Liver (tissue), 8 donors: ENCODE measurements at regions not wholly inside any gene's neighbourhood (a gene's known extent, or its start where the extent isn't known, plus 50 kb on each side); places are given as distances from the start of the nearest gene placed in this dataset.

Experiments used
- DNase-seq: peaks from one replicate; pipeline ENCODE4 v3.0.0-alpha.2; 2017; ENCODE audit warnings: low spot score
- H3K27ac ChIP-seq, 2 donors: one replicate each; pipeline ENCODE4 v1.7.0; 2013; ENCODE audit warnings: inconsistent platforms in 2 of 2, low read length in 2 of 2, control low read depth in 1 of 2, low read depth in 1 of 2, mild to moderate bottlenecking in 1 of 2
- H3K27me3 ChIP-seq, 4 donors: one replicate each; pipeline versions ENCODE4 v1.6.1 to v1.7.0; 2013; ENCODE audit warnings: low read length in 3 of 4, inconsistent platforms in 1 of 4, mild to moderate bottlenecking in 1 of 4, moderate library complexity in 1 of 4; ENCODE audit not compliant: control insufficient read depth in 4 of 4, insufficient read depth in 4 of 4
- H3K36me3 ChIP-seq, 4 donors: one replicate each; pipeline versions ENCODE4 v1.6.1 to v1.7.0; 2013; ENCODE audit warnings: low read length in 3 of 4, mild to moderate bottlenecking in 3 of 4, low read depth in 1 of 4, moderate library complexity in 1 of 4; ENCODE audit not compliant: control insufficient read depth in 4 of 4, insufficient read depth in 3 of 4
- H3K4me1 ChIP-seq, 4 donors: one replicate each; pipeline versions ENCODE4 v1.6.1 to v1.7.0; 2013; ENCODE audit warnings: low read length in 3 of 4, mild to moderate bottlenecking in 3 of 4, moderate library complexity in 1 of 4; ENCODE audit not compliant: control insufficient read depth in 4 of 4, insufficient read depth in 4 of 4
- H3K4me3 ChIP-seq, 3 donors: one replicate each; pipeline versions ENCODE4 v1.6.1 to v1.7.0; 2013; ENCODE audit warnings: low read length in 3 of 3, control low read depth in 1 of 3, low read depth in 1 of 3, mild to moderate bottlenecking in 1 of 3
- H3K9ac ChIP-seq, 2 donors: one replicate each; pipeline ENCODE4 v1.7.0; 2013; ENCODE audit warnings: low read length in 2 of 2, mild to moderate bottlenecking in 2 of 2, moderate library complexity in 2 of 2, control low read depth in 1 of 2, low read depth in 1 of 2
- H3K9me3 ChIP-seq, 4 donors: one replicate each; pipeline versions ENCODE4 v1.6.1 to v1.7.0; 2013; ENCODE audit warnings: low read length in 3 of 4; ENCODE audit not compliant: control insufficient read depth in 4 of 4
- ATF3 ChIP-seq: IDR thresholded peaks from 2 replicates; pipeline ENCODE4 v1.6.1; 2016; ENCODE audit warnings: antibody characterized with exemption
- CTCF ChIP-seq: fragments of 150-350 bp; IDR thresholded peaks from 2 replicates; pipeline ENCODE4 v1.5.1; 2017; ENCODE audit warnings: improper control_type of control experiment, low read depth, low read length; ENCODE audit not compliant: missing input control
- EGR1 ChIP-seq, 2 donors: IDR thresholded peaks; 2 replicates each; pipeline ENCODE4 v1.6.1; 2016 to 2018; ENCODE audit warnings: antibody characterized with exemption in 2 of 2, low read depth in 2 of 2
- FOXA1 ChIP-seq: IDR thresholded peaks from 2 replicates; pipeline ENCODE4 v1.6.1; 2016; ENCODE audit warnings: antibody characterized with exemption
- FOXA2 ChIP-seq: IDR thresholded peaks from 2 replicates; pipeline ENCODE4 v1.6.1; 2016; ENCODE audit warnings: antibody characterized with exemption
- GABPA ChIP-seq, 2 donors: IDR thresholded peaks in 1 of 2; conservative IDR thresholded peaks in 1 of 2; 2 replicates each; pipeline ENCODE4 v1.6.1; 2016; ENCODE audit warnings: antibody characterized with exemption in 2 of 2, mild to moderate bottlenecking in 1 of 2, moderate library complexity in 1 of 2
- HNF4A ChIP-seq, 2 donors: conservative IDR thresholded peaks; 2 replicates each; pipeline ENCODE4 v1.6.1; 2016; ENCODE audit warnings: antibody characterized with exemption in 2 of 2, mild to moderate bottlenecking in 2 of 2
- JUND ChIP-seq, 2 donors: IDR thresholded peaks; 2 replicates each; pipeline ENCODE4 v1.6.1; 2016; ENCODE audit warnings: antibody characterized with exemption in 2 of 2
- MAX ChIP-seq: IDR thresholded peaks from 2 replicates; pipeline ENCODE4 v1.6.1; 2016; ENCODE audit warnings: antibody characterized with exemption
- NR2F2 ChIP-seq: IDR thresholded peaks from 2 replicates; pipeline ENCODE4 v1.6.1; 2016; ENCODE audit warnings: antibody characterized with exemption
- RAD21 ChIP-seq, 2 donors: IDR thresholded peaks; 2 replicates each; pipeline ENCODE4 v1.6.1; 2016; ENCODE audit warnings: antibody characterized with exemption in 2 of 2, mild to moderate bottlenecking in 2 of 2
- REST ChIP-seq: IDR thresholded peaks from 2 replicates; pipeline ENCODE4 v1.6.1; 2016; ENCODE audit warnings: antibody characterized with exemption, mild to moderate bottlenecking
- RXRA ChIP-seq, 2 donors: IDR thresholded peaks; 2 replicates each; pipeline ENCODE4 v1.6.1; 2017 to 2018; ENCODE audit warnings: antibody characterized with exemption in 2 of 2, mild to moderate bottlenecking in 1 of 2
- SP1 ChIP-seq: IDR thresholded peaks from 2 replicates; pipeline ENCODE4 v1.6.1; 2018; ENCODE audit warnings: antibody characterized with exemption, mild to moderate bottlenecking
- TAF1 ChIP-seq: conservative IDR thresholded peaks from 2 replicates; pipeline ENCODE4 v1.6.1; 2016; ENCODE audit warnings: antibody characterized with exemption, mild to moderate bottlenecking
- YY1 ChIP-seq: IDR thresholded peaks from 2 replicates; pipeline ENCODE4 v1.6.1; 2016; ENCODE audit warnings: antibody characterized with exemption, mild to moderate bottlenecking
- ZBTB33 ChIP-seq: IDR thresholded peaks from 2 replicates; pipeline ENCODE4 v1.6.1; 2016; ENCODE audit warnings: antibody characterized with exemption
- WGBS: extraction: QIAGEN DNeasy Blood & Tissue Kit; methylation state at CpG from one replicate; pipeline ENCODE4 v1.1.7; 2013; 5-methylcytosine and 5-hydroxymethylcytosine counted together
- donor health status: healthy.
- donor health status: healthy.
- donor health status: healthy.
- donor health status: healthy.
- donor health status: healthy.

- no peaks in the 10 kb centered on the region for H3K27me3 ChIP-seq
- DNase-seq: no peak
- TF ChIP-seq YY1: no peak
- no peak for TF ChIP-seq ZBTB33
- TF ChIP-seq TAF1: no peak
- no peak for TF ChIP-seq HNF4A (conservative IDR thresholded peaks at IDR 0.05)
- no peak for TF ChIP-seq FOXA1
- TF ChIP-seq GABPA (IDR thresholded peaks at IDR 0.05 in 1 of 2, conservative IDR thresholded peaks at IDR 0.05 in 1 of 2): no peak
- TF ChIP-seq RXRA (IDR thresholded peaks at IDR 0.05): no peak
- TF ChIP-seq ATF3: no peak
- no peak for TF ChIP-seq REST
- no peak for TF ChIP-seq SP1
- TF ChIP-seq EGR1 (IDR thresholded peaks at IDR 0.05; ENCODE audit: low read depth in 2 of 2): no peak
- no peak for TF ChIP-seq NR2F2
- H3K27ac ChIP-seq: no peak overlapping the region
- no peaks in the 10 kb centered on the region for H3K9me3 ChIP-seq
- H3K9ac ChIP-seq: no peak overlapping the region
- H3K4me1 ChIP-seq: no peaks in the 10 kb centered on the region
- no peak overlapping the region for H3K4me3 ChIP-seq
- 84% methylated on average over 8 of the region's 8 CpGs for WGBS
- H3K36me3 ChIP-seq: no peaks in the 10 kb centered on the region
Observed at GRCh38 chr2:39894082-39894481, 115.0 kb upstream of the THUMPD2 start.

- WGBS: 53% methylated on average over 4 of the region's 4 CpGs
- H3K27me3 ChIP-seq: no peaks in the 10 kb centered on the region
- H3K9me3 ChIP-seq: no peaks in the 10 kb centered on the region
- H3K4me1 ChIP-seq: no peaks in the 10 kb centered on the region
- no peak overlapping the region for H3K27ac ChIP-seq
- no peak for DNase-seq
- H3K9ac ChIP-seq: no peak overlapping the region
- H3K36me3 ChIP-seq: no peaks in the 10 kb centered on the region
- H3K4me3 ChIP-seq: no peak overlapping the region
- no peak for TF ChIP-seq JUND (IDR thresholded peaks at IDR 0.05)
- no peak for TF ChIP-seq RAD21 (IDR thresholded peaks at IDR 0.05)
- TF ChIP-seq GABPA (IDR thresholded peaks at IDR 0.05 in 1 of 2, conservative IDR thresholded peaks at IDR 0.05 in 1 of 2): no peak
- TF ChIP-seq FOXA2: no peak
- TF ChIP-seq CTCF: no peak
- no peak for TF ChIP-seq MAX
- TF ChIP-seq NR2F2: no peak
Observed at GRCh38 chr2:39893616-39894015, 114.6 kb upstream of the THUMPD2 start.
